Breast epithelium (tissue), 3 donors: ENCODE measurements at regions not wholly inside any gene's neighbourhood (a gene's known extent, or its start where the extent isn't known, plus 50 kb on each side); places are given as distances from the start of the nearest gene placed in this dataset.

Experiments
- CTCF ChIP-seq, 3 donors: fragments of 450-650 bp; IDR thresholded peaks; one replicate each; pipeline ENCODE4 v1.5.1; 2016 to 2017; ENCODE audit warnings: antibody characterized with exemption in 3 of 3, mild to moderate bottlenecking in 3 of 3, moderate library complexity in 3 of 3
- POLR2A ChIP-seq: fragments of 450-650 bp; IDR thresholded peaks from one replicate; pipeline ENCODE4 v1.6.1; 2016; ENCODE audit warnings: antibody characterized with exemption, mild to moderate bottlenecking, moderate library complexity

- TF ChIP-seq POLR2A (no peak), CTCF (IDR thresholded peaks at IDR 0.05) (no peak)
Observed at GRCh38 chr2:122000556-122001340, 245.3 kb downstream of the TSN start.
